ENCODE measurements at regions not wholly inside any gene's neighbourhood (a gene's known extent, or its start where the extent isn't known, plus 50 kb on each side); places are given as distances from the start of the nearest gene placed in this dataset.

DNA sequence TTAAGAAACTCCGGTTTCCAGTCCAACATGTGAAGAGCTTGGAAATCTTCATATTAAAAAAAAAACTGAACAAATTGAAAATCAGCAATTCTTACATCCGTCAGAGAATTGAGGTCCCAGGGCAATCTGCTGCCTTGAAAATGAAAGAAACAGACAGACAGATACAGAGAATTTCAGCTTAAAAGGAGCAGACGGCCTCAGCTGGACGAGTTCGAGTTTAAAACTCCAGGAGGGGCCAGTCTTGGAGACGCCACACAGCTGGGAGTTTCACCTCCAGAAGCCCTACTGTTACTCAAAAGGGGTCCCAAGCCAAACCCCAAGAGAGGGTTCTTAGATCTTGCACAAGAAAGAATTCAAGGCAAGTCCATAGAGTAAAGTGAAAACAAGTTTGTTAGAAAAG lies 226.5 kb upstream of the ARL4C start:
- no peaks in the 10 kb centered on the region for H3K9me3 ChIP-seq (ENCODE audit: control insufficient read depth, low read length)

DNA sequence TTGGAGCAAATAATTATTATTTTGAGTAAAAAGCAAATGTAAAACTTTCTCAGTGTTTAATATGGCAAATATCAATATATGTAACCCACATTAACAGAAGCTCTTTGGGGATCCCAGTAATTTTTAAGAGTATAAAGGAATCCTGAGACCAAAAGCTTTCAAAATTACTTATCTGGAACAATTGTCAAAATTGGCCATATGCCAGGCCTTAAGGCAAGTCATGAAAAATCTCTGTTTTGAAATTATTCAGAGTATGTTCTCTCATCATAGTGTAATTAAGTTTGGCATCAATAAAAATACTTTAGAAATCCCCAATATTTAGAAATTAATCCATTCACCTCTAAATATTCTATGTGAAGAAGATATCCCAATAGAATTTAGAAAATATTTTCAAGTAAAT lies 225.3 kb upstream of the ARL4C start:
- Histone ChIP-seq H3K27me3 (ENCODE audit: control insufficient read depth in 1 of 2, insufficient read depth in 1 of 2, low read length in 2 of 2) (no peaks in the 10 kb centered on the region), H2BK15ac (ENCODE audit: low read depth, poor library complexity, severe bottlenecking) (no peak overlapping the region), H3K23ac (ENCODE audit: low read length in 2 of 2) (no peak overlapping the region), H2BK5ac (ENCODE audit: low read depth, low read length, poor library complexity, severe bottlenecking) (no peak overlapping the region), H3K9me3 (ENCODE audit: control insufficient read depth, low read length) (no peaks in the 10 kb centered on the region), H2BK12ac (ENCODE audit: low read length in 2 of 2) (no peak overlapping the region), H2AFZ (ENCODE audit: low read depth, low read length) (no peak overlapping the region), H4K91ac (ENCODE audit: low read length) (no peak overlapping the region), H3K4me3 (ENCODE audit: insufficient read depth in 1 of 2, low read depth in 1 of 2, low read length in 2 of 2) (no peak overlapping the region), H3K4ac (ENCODE audit: low read depth in 1 of 2, low read length in 2 of 2) (no peak overlapping the region), H3K18ac (ENCODE audit: low read depth in 1 of 2, low read length in 2 of 2) (no peak overlapping the region), H3K9ac (ENCODE audit: low read length) (no peak overlapping the region), H3K4me1 (ENCODE audit: control insufficient read depth, insufficient read depth, low read depth, low read length) (no peaks in the 10 kb centered on the region), H3K27ac (ENCODE audit: low read length, poor library complexity, severe bottlenecking) (no peak overlapping the region), H2AK5ac (ENCODE audit: low read length, severe bottlenecking) (no peak overlapping the region), H3K14ac (ENCODE audit: low read length in 2 of 2) (no peak overlapping the region), H4K8ac (ENCODE audit: low read length) (no peak overlapping the region), H3K4me2 (ENCODE audit: low read length, poor library complexity, severe bottlenecking) (no peak overlapping the region), H2BK120ac (ENCODE audit: low read depth, low read length) (no peak overlapping the region), H3K79me1 (replicated peaks; ENCODE audit: low read length, poor library complexity, severe bottlenecking) (no peaks in the 10 kb centered on the region), H3K36me3 (ENCODE audit: control insufficient read depth in 1 of 2, insufficient read depth in 2 of 2, low read depth in 1 of 2, low read length in 2 of 2) (no peaks in the 10 kb centered on the region)
- no peak for DNase-seq

More for the DNA sequence above, 226.5 kb upstream of the ARL4C start:
- H3K79me1 ChIP-seq (replicated peaks; ENCODE audit: low read length, poor library complexity, severe bottlenecking) = no peaks in the 10 kb centered on the region
- H2BK12ac ChIP-seq (ENCODE audit: low read length in 2 of 2) = no peak overlapping the region
- H3K18ac ChIP-seq (ENCODE audit: low read depth in 1 of 2, low read length in 2 of 2) = no peak overlapping the region
- H2BK5ac ChIP-seq (ENCODE audit: low read depth, low read length, poor library complexity, severe bottlenecking) = no peak overlapping the region
- no peak overlapping the region for H2AK5ac ChIP-seq (ENCODE audit: low read length, severe bottlenecking)
- H3K27me3 ChIP-seq (ENCODE audit: control insufficient read depth in 1 of 2, insufficient read depth in 1 of 2, low read length in 2 of 2) = no peaks in the 10 kb centered on the region
- H2AFZ ChIP-seq (ENCODE audit: low read depth, low read length) = no peak overlapping the region
- H3K9ac ChIP-seq (ENCODE audit: low read length) = peak overlapping the region; percentile 54
- no peak overlapping the region for H4K8ac ChIP-seq (ENCODE audit: low read length)
- no peak overlapping the region for H3K4ac ChIP-seq (ENCODE audit: low read depth in 1 of 2, low read length in 2 of 2)
- no peak overlapping the region for H3K4me3 ChIP-seq (ENCODE audit: insufficient read depth in 1 of 2, low read depth in 1 of 2, low read length in 2 of 2)
- no peak overlapping the region for H3K14ac ChIP-seq (ENCODE audit: low read length in 2 of 2)
- H2BK15ac ChIP-seq (ENCODE audit: low read depth, poor library complexity, severe bottlenecking) = no peak overlapping the region
- H3K4me2 ChIP-seq (ENCODE audit: low read length, poor library complexity, severe bottlenecking) = no peak overlapping the region
- WGBS = 75% methylated on average over 6 of the region's 6 CpGs
- no peak overlapping the region for H3K23ac ChIP-seq (ENCODE audit: low read length in 2 of 2)
- DNase-seq = no peak
- no peaks in the 10 kb centered on the region for H3K4me1 ChIP-seq (ENCODE audit: control insufficient read depth, insufficient read depth, low read depth, low read length)
- no peak overlapping the region for H4K91ac ChIP-seq (ENCODE audit: low read length)
- H2BK120ac ChIP-seq (ENCODE audit: low read depth, low read length) = no peak overlapping the region
- no peak overlapping the region for H3K27ac ChIP-seq (ENCODE audit: low read length, poor library complexity, severe bottlenecking)
- no peaks in the 10 kb centered on the region for H3K36me3 ChIP-seq (ENCODE audit: control insufficient read depth in 1 of 2, insufficient read depth in 2 of 2, low read depth in 1 of 2, low read length in 2 of 2)

DNA sequence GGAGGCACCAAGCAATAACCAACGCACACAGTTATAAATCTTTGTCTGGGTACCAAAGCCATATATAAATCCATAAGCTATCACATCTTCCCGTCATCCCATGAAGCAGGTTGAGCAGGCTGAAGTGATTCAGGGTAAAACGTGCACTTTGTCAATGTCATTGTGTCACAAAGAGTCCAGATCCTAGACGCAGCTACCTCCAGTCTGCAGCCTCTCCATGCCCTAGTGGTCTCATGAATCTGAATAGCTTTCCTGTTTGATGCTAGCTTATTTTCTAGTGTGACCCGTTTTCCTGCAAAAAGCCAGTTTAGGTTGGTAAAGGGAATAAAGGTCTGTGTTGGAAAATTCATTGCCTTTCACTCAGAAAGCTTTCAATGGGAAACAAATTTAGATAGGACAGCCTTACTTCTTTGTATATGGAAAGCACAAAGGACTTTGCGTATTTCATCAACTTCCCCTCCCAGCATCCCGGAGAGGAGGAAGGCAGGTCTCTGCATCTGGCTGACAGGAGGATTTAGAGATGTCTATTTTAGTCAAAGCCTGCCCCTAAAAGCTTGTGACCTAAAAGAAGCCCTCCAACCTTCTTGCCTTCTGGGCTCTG lies 222.3 kb upstream of the ARL4C start:
- H3K18ac ChIP-seq (ENCODE audit: low read depth in 1 of 2, low read length in 2 of 2) = no peak overlapping the region
- no peak overlapping the region for H2AK5ac ChIP-seq (ENCODE audit: low read length, severe bottlenecking)
- no peaks in the 10 kb centered on the region for H3K27me3 ChIP-seq (ENCODE audit: control insufficient read depth in 1 of 2, insufficient read depth in 1 of 2, low read length in 2 of 2)
- H3K79me1 ChIP-seq (replicated peaks; ENCODE audit: low read length, poor library complexity, severe bottlenecking) = no peaks in the 10 kb centered on the region
- 89% methylated on average over 6 of the region's 7 CpGs for WGBS
- H3K36me3 ChIP-seq (ENCODE audit: control insufficient read depth in 1 of 2, insufficient read depth in 2 of 2, low read depth in 1 of 2, low read length in 2 of 2) = no peaks in the 10 kb centered on the region
- no peak overlapping the region for H2AFZ ChIP-seq (ENCODE audit: low read depth, low read length)
- H4K91ac ChIP-seq (ENCODE audit: low read length) = no peak overlapping the region
- no peak overlapping the region for H3K14ac ChIP-seq (ENCODE audit: low read length in 2 of 2)
- H3K23ac ChIP-seq (ENCODE audit: low read length in 2 of 2) = no peak overlapping the region
- DNase-seq = no peak
- H2BK120ac ChIP-seq (ENCODE audit: low read depth, low read length) = no peak overlapping the region
- H2BK12ac ChIP-seq (ENCODE audit: low read length in 2 of 2) = no peak overlapping the region
- H3K4me3 ChIP-seq (ENCODE audit: insufficient read depth in 1 of 2, low read depth in 1 of 2, low read length in 2 of 2) = no peak overlapping the region
- H2BK5ac ChIP-seq (ENCODE audit: low read depth, low read length, poor library complexity, severe bottlenecking) = no peak overlapping the region
- no peak overlapping the region for H2BK15ac ChIP-seq (ENCODE audit: low read depth, poor library complexity, severe bottlenecking)
- H4K8ac ChIP-seq (ENCODE audit: low read length) = no peak overlapping the region
- no peak overlapping the region for H3K4ac ChIP-seq (ENCODE audit: low read depth in 1 of 2, low read length in 2 of 2)
- H3K27ac ChIP-seq (ENCODE audit: low read length, poor library complexity, severe bottlenecking) = no peak overlapping the region
- no peak overlapping the region for H3K4me2 ChIP-seq (ENCODE audit: low read length, poor library complexity, severe bottlenecking)
- no peaks in the 10 kb centered on the region for H3K9me3 ChIP-seq (ENCODE audit: control insufficient read depth, low read length)
- H3K4me1 ChIP-seq (ENCODE audit: control insufficient read depth, insufficient read depth, low read depth, low read length) = no peaks in the 10 kb centered on the region
- H3K9ac ChIP-seq (ENCODE audit: low read length) = no peak overlapping the region

DNA sequence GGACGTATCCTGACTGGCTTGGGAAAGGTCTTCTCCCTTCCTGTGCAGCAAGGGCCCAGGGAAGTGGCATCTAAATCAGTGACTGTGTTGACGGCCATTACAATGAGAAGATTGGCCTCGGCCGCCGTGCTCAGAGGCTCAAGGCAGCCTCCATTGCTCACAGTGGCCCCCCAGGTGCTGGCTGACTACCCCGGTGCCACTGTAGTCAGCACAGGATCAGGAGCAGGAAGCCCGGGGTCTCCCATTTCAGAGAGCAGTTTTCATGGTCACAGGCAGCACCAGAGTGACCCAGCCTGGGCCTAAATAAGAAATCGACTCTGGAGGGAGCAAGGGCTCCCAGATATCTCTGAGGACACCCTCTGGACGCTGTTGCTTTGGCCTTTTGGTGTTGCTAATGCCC lies 219.4 kb upstream of the ARL4C start:
- H3K4ac ChIP-seq (ENCODE audit: low read depth in 1 of 2, low read length in 2 of 2) = no peak overlapping the region
- H3K36me3 ChIP-seq (ENCODE audit: control insufficient read depth in 1 of 2, insufficient read depth in 2 of 2, low read depth in 1 of 2, low read length in 2 of 2) = no peaks in the 10 kb centered on the region
- H3K9ac ChIP-seq (ENCODE audit: low read length) = no peak overlapping the region
- no peak overlapping the region for H2AFZ ChIP-seq (ENCODE audit: low read depth, low read length)
- no peak overlapping the region for H3K4me2 ChIP-seq (ENCODE audit: low read length, poor library complexity, severe bottlenecking)
- H3K18ac ChIP-seq (ENCODE audit: low read depth in 1 of 2, low read length in 2 of 2) = no peak overlapping the region
- H4K8ac ChIP-seq (ENCODE audit: low read length) = no peak overlapping the region
- no peaks in the 10 kb centered on the region for H3K9me3 ChIP-seq (ENCODE audit: control insufficient read depth, low read length)
- H3K4me3 ChIP-seq (ENCODE audit: insufficient read depth in 1 of 2, low read depth in 1 of 2, low read length in 2 of 2) = no peak overlapping the region
- no peak overlapping the region for H4K91ac ChIP-seq (ENCODE audit: low read length)
- H2AK5ac ChIP-seq (ENCODE audit: low read length, severe bottlenecking) = no peak overlapping the region
- DNase-seq = no peak
- H2BK15ac ChIP-seq (ENCODE audit: low read depth, poor library complexity, severe bottlenecking) = no peak overlapping the region
- H3K27me3 ChIP-seq (ENCODE audit: control insufficient read depth in 1 of 2, insufficient read depth in 1 of 2, low read length in 2 of 2) = no peaks in the 10 kb centered on the region
- no peaks in the 10 kb centered on the region for H3K4me1 ChIP-seq (ENCODE audit: control insufficient read depth, insufficient read depth, low read depth, low read length)
- H2BK120ac ChIP-seq (ENCODE audit: low read depth, low read length) = no peak overlapping the region
- H3K79me1 ChIP-seq (replicated peaks; ENCODE audit: low read length, poor library complexity, severe bottlenecking) = no peaks in the 10 kb centered on the region
- no peak overlapping the region for H3K23ac ChIP-seq (ENCODE audit: low read length in 2 of 2)
- no peak overlapping the region for H2BK12ac ChIP-seq (ENCODE audit: low read length in 2 of 2)
- no peak overlapping the region for H3K27ac ChIP-seq (ENCODE audit: low read length, poor library complexity, severe bottlenecking)
- WGBS = 89% methylated on average over 9 of the region's 9 CpGs
- no peak overlapping the region for H2BK5ac ChIP-seq (ENCODE audit: low read depth, low read length, poor library complexity, severe bottlenecking)
- H3K14ac ChIP-seq (ENCODE audit: low read length in 2 of 2) = no peak overlapping the region

All from mesenchymal stem cell (in vitro differentiated cells and primary cell).